GM12878 (cell line): ENCODE measurements at regions not wholly inside any gene's neighbourhood (a gene's known extent, or its start where the extent isn't known, plus 50 kb on each side); places are given as distances from the start of the nearest gene placed in this dataset.
"Not testable (repeated sequence)": the region's sequence is repeated elsewhere in the genome, so short reads cannot be mapped to it uniquely, and the experiment has no call there.

Experiments used
- ATAC-seq: fragments of 200-7000 bp; cut with Tn5 transposase; 3 replicates; pipeline ENCODE4 v1.9.1; 2020; ENCODE audit warnings: mild to moderate bottlenecking, moderate library complexity
- BruUV-seq: library from RNA; stranded (reverse); fragments of 400-500 nt; replicated peaks from 2 replicates; lab custom pipeline; 2021; lab: Mats Ljungman, UMichigan
- CTCF ChIA-PET: fragments of 300-600 bp; sonication (Branson Sonifier 250); formaldehyde crosslinking; extraction: SDS; loops from one replicate; lab custom pipeline; 2021; ENCODE audit warnings: inconsistent platforms; lab: Yijun Ruan, JAX
- POLR2A ChIA-PET: fragments of 350-600 bp; formaldehyde crosslinking; extraction: SDS; loops from one replicate; lab custom pipeline; 2021; ENCODE audit warnings: inconsistent platforms; lab: Charles Lee
- RAD21 ChIA-PET: fragments of 300-600 bp; sonication (Branson Sonifier 250); formaldehyde crosslinking; loops from one replicate; lab custom pipeline; 2023; ENCODE audit warnings: antibody characterized with exemption; ENCODE audit not compliant: unreplicated experiment; lab: Charles Lee
- SMC1A ChIA-PET: fragments of 300-600 bp; sonication (Branson Sonifier 250); formaldehyde crosslinking; loops from one replicate; lab custom pipeline; 2023; ENCODE audit not compliant: unreplicated experiment, uncharacterized antibody; lab: Charles Lee
- DNase-seq: peaks from one replicate; pipeline ENCODE4 v3.0.0-alpha.2; 2011; ENCODE audit warnings: low read depth, low spot score
- FAIRE-seq: peaks from 3 replicates; lab custom pipeline; 2011; peaks lifted over from hg19 to GRCh38; lab: Jason Lieb, UNC
- H2AFZ ChIP-seq: 2 replicates; pipeline ENCODE4 v1.6.0; 2011; ENCODE audit warnings: low read depth, low read length, control low read depth; ENCODE audit not compliant: control insufficient read depth
- H3K27ac ChIP-seq: 2 replicates; pipeline ENCODE4 v1.5.1; 2011; ENCODE audit warnings: control low read depth; ENCODE audit not compliant: control insufficient read depth, insufficient read depth
- H3K27me3 ChIP-seq, 2 experiments: replicated peaks in 1 of 2; 2 replicates each; pipeline versions ENCODE4 v1.6.0 to v1.6.1; 2011; ENCODE audit warnings: low read length in 1 of 2; ENCODE audit not compliant: control insufficient read depth in 2 of 2, insufficient read depth in 2 of 2
- H3K36me3 ChIP-seq, 2 experiments: 2 replicates each; pipeline ENCODE4 v1.5.1; 2011; ENCODE audit warnings: low read length in 1 of 2; ENCODE audit not compliant: control insufficient read depth in 2 of 2, insufficient read depth in 2 of 2
- H3K4me1 ChIP-seq: 2 replicates; pipeline ENCODE4 v1.6.1; 2011; ENCODE audit warnings: mild to moderate bottlenecking, low read length, moderate library complexity, mixed read lengths; ENCODE audit not compliant: control insufficient read depth, insufficient read depth
- H3K4me2 ChIP-seq: 2 replicates; pipeline ENCODE4 v1.6.0; 2011; ENCODE audit warnings: control low read depth; ENCODE audit not compliant: control insufficient read depth, insufficient read depth
- H3K4me3 ChIP-seq: fragments of 200-600 bp; sonication (generic); 2 replicates; pipeline ENCODE4 v1.5.1; 2016
- H3K79me2 ChIP-seq: 2 replicates; pipeline ENCODE4 v1.6.0; 2011; ENCODE audit warnings: low read length; ENCODE audit not compliant: control insufficient read depth, insufficient read depth
- H3K9ac ChIP-seq: 2 replicates; pipeline ENCODE4 v1.8.0; 2011; ENCODE audit warnings: low read length, control low read depth, mixed read lengths; ENCODE audit not compliant: control insufficient read depth, insufficient read depth
- H3K9me3 ChIP-seq: replicated peaks from 3 replicates; pipeline ENCODE4 v1.5.1; 2011; ENCODE audit warnings: mild to moderate bottlenecking, low read length; ENCODE audit not compliant: control insufficient read depth, insufficient read depth
- H4K20me1 ChIP-seq: 2 replicates; pipeline ENCODE4 v1.6.0; 2011; ENCODE audit not compliant: control insufficient read depth, insufficient read depth
- SMC3 ChIP-seq: IDR thresholded peaks from 2 replicates; pipeline ENCODE4 v1.6.1; 2011; ENCODE audit warnings: low read length, improper control_type of control experiment, borderline replicate concordance
- TCF3 ChIP-seq: IDR thresholded peaks from 2 replicates; pipeline ENCODE4 v1.6.1; 2012; ENCODE audit warnings: low read depth, mild to moderate bottlenecking, low read length, borderline replicate concordance; ENCODE audit not compliant: insufficient read depth
- ZNF622 ChIP-seq: fragments of 450-650 bp; IDR thresholded peaks from 2 replicates; pipeline ENCODE4 v1.6.1; 2017; ENCODE audit warnings: mild to moderate bottlenecking, inconsistent platforms
- WGBS: methylation state at CpG from one replicate; pipeline ENCODE4 v1.1.6; 2016; ENCODE audit warnings: low lambda C conversion rate; ENCODE audit not compliant: insufficient replicate concordance, insufficient coverage; ENCODE audit errors: missing lambda C conversion rate; 5-methylcytosine and 5-hydroxymethylcytosine counted together
- in situ Hi-C: fragments of 300-500 bp; cut with MboI; formaldehyde crosslinking; loops from 9 replicates; pipeline ENCODE4 v1.14.3; 2018; ENCODE audit warnings: mixed read lengths
- intact Hi-C: fragments of 100-400 bp; cut with micrococcal nuclease; formaldehyde crosslinking; loops from one replicate; pipeline ENCODE4 v1.14.2; 2022; ENCODE audit not compliant: unreplicated experiment
- TF ChIP-seq, protein P1 (sequence below): IDR thresholded peaks from 2 replicates; pipeline ENCODE4 v1.6.1; 2011; ENCODE audit warnings: borderline replicate concordance, low read depth, mild to moderate bottlenecking, moderate library complexity, low read length; ENCODE audit not compliant: insufficient read depth, poor library complexity, severe bottlenecking
- TF ChIP-seq, protein P2 (sequence below): IDR thresholded peaks from 2 replicates; pipeline ENCODE4 v1.6.1; 2011; ENCODE audit warnings: mild to moderate bottlenecking, low read depth, low read length, moderate library complexity; ENCODE audit not compliant: insufficient replicate concordance

DNA sequence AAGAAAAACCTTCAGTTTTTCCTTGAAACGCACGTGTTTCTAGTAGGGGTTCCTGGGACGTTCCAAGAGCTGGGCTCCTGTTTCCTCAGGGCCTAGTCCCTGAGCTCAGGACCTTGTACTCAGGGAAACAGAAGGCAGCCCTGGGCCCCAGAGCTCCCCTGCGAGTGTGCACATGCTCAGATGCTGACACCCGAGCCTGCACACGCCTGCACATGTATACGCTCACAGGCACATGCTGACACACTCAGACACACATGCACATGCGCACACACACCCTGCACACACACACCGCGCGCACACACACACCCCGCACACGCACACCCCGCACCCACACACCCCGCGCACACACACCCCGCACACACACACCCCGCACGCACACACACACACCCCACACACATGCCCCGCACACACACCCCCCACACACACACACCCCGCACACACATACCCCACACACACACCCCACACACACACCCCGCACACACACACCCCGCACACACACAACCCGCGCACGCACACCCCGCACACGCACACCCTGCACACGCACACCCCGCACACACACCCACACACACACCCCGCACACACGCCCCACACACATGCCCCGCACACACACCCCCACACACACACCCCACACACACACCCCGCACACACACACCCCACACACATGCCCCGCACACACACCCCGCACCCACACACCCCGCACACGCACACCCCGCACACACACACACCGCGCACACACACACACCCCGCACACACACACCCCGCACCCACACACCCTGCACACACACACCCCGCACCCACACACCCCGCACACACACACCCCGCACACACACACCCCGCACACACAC, 52.2 kb downstream of the CALML3 start:
- no peak for DNase-seq
- TF ChIP-seq, protein P1, sequence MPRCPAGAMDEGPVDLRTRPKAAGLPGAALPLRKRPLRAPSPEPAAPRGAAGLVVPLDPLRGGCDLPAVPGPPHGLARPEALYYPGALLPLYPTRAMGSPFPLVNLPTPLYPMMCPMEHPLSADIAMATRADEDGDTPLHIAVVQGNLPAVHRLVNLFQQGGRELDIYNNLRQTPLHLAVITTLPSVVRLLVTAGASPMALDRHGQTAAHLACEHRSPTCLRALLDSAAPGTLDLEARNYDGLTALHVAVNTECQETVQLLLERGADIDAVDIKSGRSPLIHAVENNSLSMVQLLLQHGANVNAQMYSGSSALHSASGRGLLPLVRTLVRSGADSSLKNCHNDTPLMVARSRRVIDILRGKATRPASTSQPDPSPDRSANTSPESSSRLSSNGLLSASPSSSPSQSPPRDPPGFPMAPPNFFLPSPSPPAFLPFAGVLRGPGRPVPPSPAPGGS: peak; percentile 53
- TF ChIP-seq TCF3 (0 out of 2 replicates have a peak, but pooled peaks have one; percentile 41), ZNF622 (no peak), SMC3 (no peak)
- TF ChIP-seq, protein P2, sequence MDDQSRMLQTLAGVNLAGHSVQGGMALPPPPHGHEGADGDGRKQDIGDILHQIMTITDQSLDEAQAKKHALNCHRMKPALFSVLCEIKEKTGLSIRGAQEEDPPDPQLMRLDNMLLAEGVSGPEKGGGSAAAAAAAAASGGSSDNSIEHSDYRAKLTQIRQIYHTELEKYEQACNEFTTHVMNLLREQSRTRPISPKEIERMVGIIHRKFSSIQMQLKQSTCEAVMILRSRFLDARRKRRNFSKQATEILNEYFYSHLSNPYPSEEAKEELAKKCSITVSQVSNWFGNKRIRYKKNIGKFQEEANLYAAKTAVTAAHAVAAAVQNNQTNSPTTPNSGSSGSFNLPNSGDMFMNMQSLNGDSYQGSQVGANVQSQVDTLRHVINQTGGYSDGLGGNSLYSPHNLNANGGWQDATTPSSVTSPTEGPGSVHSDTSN: peak; percentile 3
- TF ChIP-seq, all 136 proteins: peak for 3

GRCh38 chr10:5580038-5580428, 55.3 kb downstream of the CALML3 start:
- H3K36me3 ChIP-seq, ATAC-seq, SMC1A ChIA-PET, H3K4me2 ChIP-seq, H3K27ac ChIP-seq, H3K79me2 ChIP-seq, BruUV-seq, DNase-seq, FAIRE-seq, H4K20me1 ChIP-seq, H2AFZ ChIP-seq, H3K27me3 ChIP-seq, H3K9ac ChIP-seq, RAD21 ChIA-PET, H3K9me3 ChIP-seq, H3K4me3 ChIP-seq: not testable (repeated sequence)
- ChIA-PET POLR2A (interaction anchor here (0.6 kb wide), 1 partner anchor 137 kb away, joined by 3 read pairs; no protein-coding TSS in a partner anchor), CTCF (interaction anchor here (1.1 kb wide), 1 partner anchor 39 kb away, joined by 3 read pairs; no protein-coding TSS in a partner anchor)
- intact Hi-C loops (loop anchor here (5.0 kb wide), 1 partner anchor 472 kb away; no protein-coding TSS in a partner anchor), in situ Hi-C loops (loop anchor here (5.0 kb wide), 1 partner anchor 138 kb away; no protein-coding TSS in a partner anchor)
- H3K4me1 ChIP-seq: peaks cover 53% of the 10 kb centered on the region
- WGBS: 54% methylated on average over 4 of the region's 4 CpGs

More for the DNA sequence above, 52.2 kb downstream of the CALML3 start:
- 79% methylated on average over 9 of the region's 47 CpGs for WGBS
- Histone ChIP-seq H4K20me1 (no peaks in the 10 kb centered on the region), H3K4me2 (no peak overlapping the region), H3K36me3 (no peaks in the 10 kb centered on the region), H2AFZ (no peak overlapping the region), H3K4me1 (peaks cover 23% of the 10 kb centered on the region), H3K4me3 (no peak overlapping the region), H3K9me3 (peaks cover 5% of the 10 kb centered on the region), H3K27ac (no peak overlapping the region), H3K79me2 (no peaks in the 10 kb centered on the region), H3K9ac (no peak overlapping the region), H3K27me3 (peaks cover 0 to 2% of the 10 kb centered on the region in 2 experiments; a peak in 2 of 4 replicates)
- in situ Hi-C loops: no loop called here
- ChIA-PET POLR2A (interaction anchor here (0.7 kb wide), 1 partner anchor 166 kb away, joined by 3 read pairs; no protein-coding TSS in a partner anchor), CTCF (no interaction called here), SMC1A (no interaction called here), RAD21 (no interaction called here)
- ATAC-seq: no peak
- BruUV-seq: no TSS peak
- intact Hi-C loops: no loop called here
- FAIRE-seq: no peak
